SK-N-DZ (cell line): ENCODE measurements at regions not wholly inside any gene's neighbourhood (a gene's known extent, or its start where the extent isn't known, plus 50 kb on each side); places are given as distances from the start of the nearest gene placed in this dataset.

Source experiments
- small RNA-seq, 2 experiments: library from RNA; depleted of rRNA; stranded (forward); fragments of <200 nt; gene quantifications; one replicate each; pipeline ENCODE3, GENCODE V24; 2014

Small RNAs in the stretch of these regions (small RNA-seq; reads per million reads assigned to genes)
- gene RF00012 = 0.10 to 0.84 reads per million in 2 experiments
